GM20000 (cell line): ENCODE measurements at regions not wholly inside any gene's neighbourhood (a gene's known extent, or its start where the extent isn't known, plus 50 kb on each side); places are given as distances from the start of the nearest gene placed in this dataset.

ENCODE experiments used
- DNase-seq: peaks from one replicate; pipeline ENCODE4 v3.0.0; 2012; ENCODE audit warnings: low spot score
- TF ChIP-seq, protein P1 (sequence below): IDR thresholded peaks from 2 replicates; pipeline ENCODE4 v1.5.1; 2012; ENCODE audit warnings: mild to moderate bottlenecking, control low read depth; ENCODE audit errors: extremely low read depth, missing control alignments

DNA sequence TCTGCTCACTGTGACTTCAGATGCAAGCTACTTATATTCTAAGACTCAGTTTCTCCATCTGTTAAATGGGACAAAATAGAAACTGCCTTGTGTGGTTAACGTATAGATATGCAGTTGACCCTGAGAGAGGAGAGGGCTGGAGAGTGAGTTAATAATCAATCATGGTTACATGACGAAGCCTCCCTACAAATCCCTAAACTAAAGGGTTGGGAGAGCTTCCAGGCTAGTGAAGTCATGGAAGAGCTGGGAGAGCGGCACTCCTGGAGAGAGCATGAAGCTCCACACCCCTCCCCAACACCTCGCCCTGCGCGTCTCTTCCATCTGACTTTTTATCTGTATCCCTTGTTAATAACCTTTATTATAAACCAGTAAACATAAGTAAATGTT is 138.5 kb upstream of the FAM9B start:
- TF ChIP-seq, protein P1, sequence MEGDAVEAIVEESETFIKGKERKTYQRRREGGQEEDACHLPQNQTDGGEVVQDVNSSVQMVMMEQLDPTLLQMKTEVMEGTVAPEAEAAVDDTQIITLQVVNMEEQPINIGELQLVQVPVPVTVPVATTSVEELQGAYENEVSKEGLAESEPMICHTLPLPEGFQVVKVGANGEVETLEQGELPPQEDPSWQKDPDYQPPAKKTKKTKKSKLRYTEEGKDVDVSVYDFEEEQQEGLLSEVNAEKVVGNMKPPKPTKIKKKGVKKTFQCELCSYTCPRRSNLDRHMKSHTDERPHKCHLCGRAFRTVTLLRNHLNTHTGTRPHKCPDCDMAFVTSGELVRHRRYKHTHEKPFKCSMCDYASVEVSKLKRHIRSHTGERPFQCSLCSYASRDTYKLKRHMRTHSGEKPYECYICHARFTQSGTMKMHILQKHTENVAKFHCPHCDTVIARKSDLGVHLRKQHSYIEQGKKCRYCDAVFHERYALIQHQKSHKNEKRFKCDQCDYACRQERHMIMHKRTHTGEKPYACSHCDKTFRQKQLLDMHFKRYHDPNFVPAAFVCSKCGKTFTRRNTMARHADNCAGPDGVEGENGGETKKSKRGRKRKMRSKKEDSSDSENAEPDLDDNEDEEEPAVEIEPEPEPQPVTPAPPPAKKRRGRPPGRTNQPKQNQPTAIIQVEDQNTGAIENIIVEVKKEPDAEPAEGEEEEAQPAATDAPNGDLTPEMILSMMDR = no peak
- DNase-seq = no peak

DNA sequence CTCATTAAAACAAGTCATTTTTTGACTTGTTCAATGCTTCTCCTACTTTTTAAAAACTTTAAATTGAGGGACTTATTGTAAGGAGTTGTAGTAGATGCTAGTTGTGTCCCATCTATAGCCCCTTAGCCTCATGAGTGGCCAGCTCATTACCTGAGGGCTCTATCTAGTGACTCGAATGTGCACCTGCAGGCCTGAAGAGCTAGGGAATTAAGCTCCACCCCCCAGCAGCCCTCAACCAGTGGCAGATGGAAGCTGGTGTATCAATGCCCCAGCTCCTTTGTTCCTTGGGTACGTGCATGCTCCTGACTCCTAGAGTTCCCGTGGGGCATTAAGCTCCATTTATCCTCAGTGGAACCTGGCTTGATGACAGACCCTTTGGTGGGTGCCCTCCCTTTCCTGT is 146.7 kb upstream of the FAM9B start:
- TF ChIP-seq, protein P1 = no peak
- no peak for DNase-seq

DNA sequence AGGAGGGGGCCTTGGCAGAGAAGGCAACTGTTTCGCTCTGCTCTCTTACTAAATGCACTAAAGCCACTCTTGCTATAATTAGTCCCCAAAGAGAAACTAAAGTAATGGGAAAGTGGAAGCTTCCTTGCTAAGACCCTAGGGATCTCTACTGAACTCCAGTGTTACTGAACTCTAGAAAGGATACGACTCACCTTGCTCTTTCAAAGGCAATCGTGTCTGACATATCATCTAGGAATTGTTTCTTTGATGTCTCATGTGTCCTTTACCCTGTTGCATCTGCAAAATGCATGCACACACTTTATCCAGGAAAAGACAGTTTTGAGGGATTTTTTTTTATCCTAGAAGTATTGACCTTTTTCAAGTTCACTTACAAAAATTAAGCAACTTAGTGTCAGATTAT is 148.1 kb upstream of the FAM9B start:
- TF ChIP-seq, protein P1 = no peak
- DNase-seq = no peak

DNA sequence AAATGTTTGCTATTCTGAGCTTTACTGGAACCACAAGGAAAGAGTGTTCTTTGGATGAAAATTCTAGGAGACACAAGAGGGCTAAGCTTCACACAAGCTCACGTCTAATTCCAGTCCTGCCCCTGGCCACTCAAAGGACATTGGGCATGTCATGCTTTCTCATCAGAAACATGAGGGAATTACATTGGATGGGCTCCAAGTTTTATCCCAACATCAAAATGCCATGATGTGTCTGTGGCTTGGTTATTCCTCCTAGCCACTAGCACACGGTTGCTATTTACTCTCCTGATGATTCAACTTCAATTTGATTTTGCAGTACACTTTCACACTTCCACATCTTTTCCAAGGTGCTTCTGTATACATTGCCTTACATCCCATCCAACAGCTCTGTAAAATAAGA is 149.6 kb upstream of the FAM9B start:
- no peak for DNase-seq
- TF ChIP-seq, protein P1 = no peak

DNA sequence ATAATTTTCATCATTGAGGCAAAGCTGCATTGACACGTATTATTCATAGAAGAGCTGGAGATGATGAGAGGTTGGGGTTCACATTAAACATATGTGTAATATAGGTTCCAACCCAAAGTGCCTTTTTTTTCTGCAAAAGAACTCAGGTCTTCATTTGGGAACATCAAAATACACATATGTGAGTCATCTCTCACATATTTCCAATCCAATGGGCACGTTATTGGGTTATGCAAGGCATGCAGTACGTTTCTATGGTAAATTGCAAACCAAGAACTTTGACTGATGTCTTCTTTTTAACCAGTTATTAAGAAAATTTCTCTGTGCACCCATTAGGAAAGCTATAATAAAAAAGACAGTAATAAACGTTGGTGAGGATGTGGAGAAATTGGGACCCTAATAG is 150.3 kb upstream of the FAM9B start:
- DNase-seq = no peak
- TF ChIP-seq, protein P1 = no peak

DNA sequence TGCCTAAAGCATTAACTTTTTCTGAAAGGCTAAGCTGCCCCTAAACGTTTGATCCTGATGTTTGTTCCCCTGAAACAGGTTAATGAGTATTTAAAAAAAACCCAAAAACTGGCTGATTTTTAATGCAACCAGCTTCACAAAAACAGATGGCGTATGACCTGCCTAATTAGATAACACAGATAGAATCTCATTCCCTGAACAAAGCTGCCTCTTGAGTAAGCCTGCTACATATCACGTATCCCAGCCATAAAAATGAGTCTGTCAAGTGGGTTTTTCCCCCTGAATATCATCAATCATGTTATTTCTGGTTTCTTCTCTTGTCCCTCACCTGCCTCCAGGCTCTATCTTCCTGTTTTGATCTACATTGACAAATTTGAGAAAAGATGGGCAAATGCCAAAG is 154.2 kb upstream of the FAM9B start:
- DNase-seq = no peak
- TF ChIP-seq, protein P1 = no peak

DNA sequence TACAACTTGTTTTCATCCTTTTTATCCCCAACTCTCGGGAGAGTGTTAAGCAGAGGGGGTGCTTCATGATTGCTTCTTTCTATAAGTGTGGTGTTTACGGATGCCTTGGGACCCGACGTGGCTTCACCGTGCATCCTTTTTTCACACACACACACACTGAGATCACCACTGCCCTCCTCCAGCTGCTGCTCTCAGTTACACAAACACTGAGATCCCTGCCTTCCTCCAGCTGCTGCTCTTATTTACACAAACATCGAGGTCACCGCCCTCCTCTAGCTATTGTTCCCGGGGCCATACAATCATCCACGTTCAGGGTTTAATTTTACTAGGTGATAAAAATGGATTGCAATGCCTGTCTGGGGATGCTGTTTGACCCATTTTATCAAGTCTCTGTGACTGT is 155.4 kb upstream of the FAM9B start:
- DNase-seq = no peak
- TF ChIP-seq, protein P1 = no peak
